Uterus (tissue), 3 donors: ENCODE measurements at regions not wholly inside any gene's neighbourhood (a gene's known extent, or its start where the extent isn't known, plus 50 kb on each side); places are given as distances from the start of the nearest gene placed in this dataset.
A peak's percentile ranks its signal among the peaks of the same experiment; 100 is the strongest.

Experiments
- DNase-seq, 2 donors: peaks; one replicate each; pipeline ENCODE4 v3.0.0-alpha.2; 2019 to 2020
- H3K27ac ChIP-seq, 2 donors: fragments of 200-600 bp; sonication (generic); 1 replicate in 1 of 2; 2 replicates in 1 of 2; pipeline ENCODE4 v1.5.1; 2016 to 2018
- H3K27me3 ChIP-seq, 2 donors: fragments of 200-600 bp; sonication (generic); one replicate each; pipeline ENCODE4 v1.5.1; 2018 to 2019; ENCODE audit warnings: control low read depth in 1 of 2
- H3K36me3 ChIP-seq, 2 donors: fragments of 200-600 bp; sonication (generic); one replicate each; pipeline ENCODE4 v1.5.1; 2019; ENCODE audit warnings: control low read depth in 1 of 2
- H3K4me1 ChIP-seq, 2 donors: fragments of 200-600 bp; sonication (generic); one replicate each; pipeline ENCODE4 v1.5.1; 2018 to 2019; ENCODE audit warnings: control low read depth in 1 of 2
- H3K4me3 ChIP-seq, 2 donors: fragments of 200-600 bp; sonication (generic); 1 replicate in 1 of 2; 2 replicates in 1 of 2; pipeline ENCODE4 v1.5.1; 2018 to 2019; ENCODE audit warnings: mild to moderate bottlenecking in 1 of 2
- H3K9me3 ChIP-seq, 2 donors: fragments of 200-600 bp; sonication (generic); one replicate each; pipeline ENCODE4 v1.5.1; 2019; ENCODE audit warnings: control low read depth in 1 of 2
- POLR2A ChIP-seq, 2 donors: fragments of 450-650 bp; IDR thresholded peaks; one replicate each; pipeline ENCODE4 v1.6.1; 2016; ENCODE audit warnings: antibody characterized with exemption in 2 of 2, mild to moderate bottlenecking in 1 of 2, moderate library complexity in 1 of 2
- intact Hi-C: fragments of 100-400 bp; cut with DNase I; formaldehyde crosslinking; loops from one replicate; pipeline ENCODE4 v1.15.1; 2023; ENCODE audit warnings: low total_unique reads
- TF ChIP-seq, protein P1 (sequence below), 4 experiments: fragments of 200-600 bp in 2 of 4; fragments of 450-650 bp in 2 of 4; sonication (generic) in 2 of 4; IDR thresholded peaks; one replicate each; pipeline ENCODE4 v1.5.1; 2016 to 2019; ENCODE audit warnings: antibody characterized with exemption in 4 of 4, mild to moderate bottlenecking in 2 of 4, moderate library complexity in 1 of 4
- donor health status: DM: yes; HTN: yes; CAD: no.

DNA sequence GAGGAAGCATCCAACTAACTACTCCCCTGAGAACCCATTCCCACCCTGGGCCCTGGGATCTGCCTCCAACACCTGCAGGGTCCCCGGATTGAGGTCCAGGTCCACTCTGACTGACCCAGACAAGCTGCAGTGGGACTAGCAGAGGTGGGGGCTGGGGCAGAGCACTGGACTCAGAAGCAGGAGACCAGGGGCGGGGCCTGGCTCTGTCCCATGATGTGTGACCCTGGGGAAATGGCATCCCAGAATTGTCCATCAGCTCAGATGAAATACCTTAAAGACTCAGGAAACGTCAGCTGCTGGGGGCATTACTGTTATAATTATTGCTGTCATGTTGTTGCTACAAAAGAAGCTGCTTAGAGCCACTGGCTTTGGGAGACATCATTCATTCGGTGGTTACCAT lies 202.4 kb downstream of the C9orf50 start:
- no peaks in the 10 kb centered on the region for H3K9me3 ChIP-seq
- DNase-seq: no peak
- no peaks in the 10 kb centered on the region for H3K27me3 ChIP-seq
- H3K36me3 ChIP-seq: no peaks in the 10 kb centered on the region
- H3K4me3 ChIP-seq: no peak overlapping the region
- no peak overlapping the region for H3K27ac ChIP-seq
- intact Hi-C loops: loop anchor here (10.0 kb wide), 1 partner anchor 244 kb away; the partner anchor contains the start of gene IER5L
- H3K4me1 ChIP-seq: peaks cover 0 to 8% of the 10 kb centered on the region in 2 donors
- TF ChIP-seq, protein P1, sequence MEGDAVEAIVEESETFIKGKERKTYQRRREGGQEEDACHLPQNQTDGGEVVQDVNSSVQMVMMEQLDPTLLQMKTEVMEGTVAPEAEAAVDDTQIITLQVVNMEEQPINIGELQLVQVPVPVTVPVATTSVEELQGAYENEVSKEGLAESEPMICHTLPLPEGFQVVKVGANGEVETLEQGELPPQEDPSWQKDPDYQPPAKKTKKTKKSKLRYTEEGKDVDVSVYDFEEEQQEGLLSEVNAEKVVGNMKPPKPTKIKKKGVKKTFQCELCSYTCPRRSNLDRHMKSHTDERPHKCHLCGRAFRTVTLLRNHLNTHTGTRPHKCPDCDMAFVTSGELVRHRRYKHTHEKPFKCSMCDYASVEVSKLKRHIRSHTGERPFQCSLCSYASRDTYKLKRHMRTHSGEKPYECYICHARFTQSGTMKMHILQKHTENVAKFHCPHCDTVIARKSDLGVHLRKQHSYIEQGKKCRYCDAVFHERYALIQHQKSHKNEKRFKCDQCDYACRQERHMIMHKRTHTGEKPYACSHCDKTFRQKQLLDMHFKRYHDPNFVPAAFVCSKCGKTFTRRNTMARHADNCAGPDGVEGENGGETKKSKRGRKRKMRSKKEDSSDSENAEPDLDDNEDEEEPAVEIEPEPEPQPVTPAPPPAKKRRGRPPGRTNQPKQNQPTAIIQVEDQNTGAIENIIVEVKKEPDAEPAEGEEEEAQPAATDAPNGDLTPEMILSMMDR (IDR thresholded peaks at IDR 0.05): no peak
- no peak for TF ChIP-seq POLR2A (IDR thresholded peaks at IDR 0.05)

DNA sequence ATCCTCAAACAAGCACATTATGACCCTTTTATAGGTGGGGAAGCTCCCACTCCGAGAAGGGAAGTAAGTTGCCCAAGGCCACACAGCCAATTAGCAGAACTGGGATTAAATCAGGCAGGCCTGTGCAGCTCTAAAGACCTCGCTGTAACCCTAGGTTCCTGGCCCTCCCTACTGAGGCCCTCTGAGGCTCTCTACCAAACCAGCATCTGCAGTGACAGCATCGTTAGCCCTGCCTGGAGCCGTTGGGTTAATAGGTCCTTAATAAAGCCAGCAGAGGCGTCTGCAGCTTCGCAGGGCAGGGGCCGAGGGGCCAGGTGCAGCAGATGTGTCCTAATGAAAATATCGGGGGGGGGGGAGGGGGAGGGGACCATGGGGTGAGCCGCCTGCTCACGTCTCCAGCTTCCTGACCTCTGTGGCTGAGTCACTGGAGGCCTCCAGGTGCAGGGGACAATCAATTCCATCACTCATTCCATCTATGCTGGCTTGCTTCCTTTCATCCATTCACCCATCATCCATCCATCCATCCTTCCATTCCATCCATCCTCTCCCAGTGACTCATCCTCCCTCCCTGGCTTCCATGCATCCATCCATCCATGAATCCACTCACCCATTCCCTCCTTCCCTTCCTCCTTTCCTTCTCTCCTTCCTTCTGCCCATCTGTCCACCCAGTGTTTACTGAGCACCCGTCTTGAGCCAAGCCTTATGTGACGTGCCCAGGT lies 203.9 kb downstream of the C9orf50 start:
- Histone ChIP-seq H3K4me1 (peaks cover 5 to 16% of the 10 kb centered on the region in 2 donors), H3K4me3 (no peak overlapping the region), H3K36me3 (no peaks in the 10 kb centered on the region), H3K9me3 (no peaks in the 10 kb centered on the region), H3K27ac (peak overlapping the region; percentile 25 to 99), H3K27me3 (no peaks in the 10 kb centered on the region)
- TF ChIP-seq, protein P1 (IDR thresholded peaks at IDR 0.05): no peak
- no peak for TF ChIP-seq POLR2A (IDR thresholded peaks at IDR 0.05)
- DNase-seq: no peak
- intact Hi-C loops: loop anchor here (10.0 kb wide), 1 partner anchor 242 kb away; the partner anchor contains the start of gene IER5L

DNA sequence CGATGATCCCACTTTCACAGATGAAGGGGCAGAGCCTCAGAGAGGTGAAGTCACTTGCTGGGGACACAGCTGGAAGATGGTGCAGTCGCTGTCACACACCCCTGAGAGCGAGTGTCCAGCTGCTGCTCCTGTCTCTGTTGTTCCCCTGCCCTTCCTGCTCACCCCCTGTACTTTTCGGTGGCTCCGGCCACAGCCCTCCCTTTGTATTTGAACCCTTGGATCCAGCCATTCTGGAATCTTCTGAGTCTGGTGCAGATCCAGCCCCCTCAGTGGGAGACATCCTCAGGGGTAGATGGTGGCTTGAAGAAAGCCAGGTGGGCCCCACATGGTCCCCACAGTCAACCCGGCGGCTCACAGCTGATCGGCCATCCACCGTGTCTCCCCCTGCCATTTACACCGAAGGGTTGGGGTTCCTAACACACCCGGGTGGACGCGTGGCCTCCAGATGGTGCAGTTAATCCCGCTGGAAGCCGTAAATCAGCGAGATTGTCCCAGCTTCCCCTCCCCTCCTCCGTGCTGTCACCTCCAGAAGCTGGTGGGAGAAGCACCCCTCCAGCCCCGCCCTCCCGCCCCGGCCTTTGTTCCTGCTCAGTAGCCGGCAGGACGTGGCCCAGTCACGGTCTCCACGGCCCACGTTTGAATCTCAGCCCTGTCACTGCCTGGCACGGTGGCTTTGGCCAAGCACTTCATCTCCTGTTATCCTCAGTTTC lies 204.8 kb downstream of the C9orf50 start:
- TF ChIP-seq, protein P1 (IDR thresholded peaks at IDR 0.05): no peak
- no peak for TF ChIP-seq POLR2A (IDR thresholded peaks at IDR 0.05)
- peak overlapping the region; percentile 25 to 99 for H3K27ac ChIP-seq
- no peak for DNase-seq
- intact Hi-C loops: loop anchor here (10.0 kb wide), 1 partner anchor 241 kb away; the partner anchor contains the start of gene IER5L
- no peaks in the 10 kb centered on the region for H3K27me3 ChIP-seq
- peaks cover 5 to 16% of the 10 kb centered on the region in 2 donors for H3K4me1 ChIP-seq
- H3K9me3 ChIP-seq: no peaks in the 10 kb centered on the region
- no peaks in the 10 kb centered on the region for H3K36me3 ChIP-seq
- no peak overlapping the region for H3K4me3 ChIP-seq

DNA sequence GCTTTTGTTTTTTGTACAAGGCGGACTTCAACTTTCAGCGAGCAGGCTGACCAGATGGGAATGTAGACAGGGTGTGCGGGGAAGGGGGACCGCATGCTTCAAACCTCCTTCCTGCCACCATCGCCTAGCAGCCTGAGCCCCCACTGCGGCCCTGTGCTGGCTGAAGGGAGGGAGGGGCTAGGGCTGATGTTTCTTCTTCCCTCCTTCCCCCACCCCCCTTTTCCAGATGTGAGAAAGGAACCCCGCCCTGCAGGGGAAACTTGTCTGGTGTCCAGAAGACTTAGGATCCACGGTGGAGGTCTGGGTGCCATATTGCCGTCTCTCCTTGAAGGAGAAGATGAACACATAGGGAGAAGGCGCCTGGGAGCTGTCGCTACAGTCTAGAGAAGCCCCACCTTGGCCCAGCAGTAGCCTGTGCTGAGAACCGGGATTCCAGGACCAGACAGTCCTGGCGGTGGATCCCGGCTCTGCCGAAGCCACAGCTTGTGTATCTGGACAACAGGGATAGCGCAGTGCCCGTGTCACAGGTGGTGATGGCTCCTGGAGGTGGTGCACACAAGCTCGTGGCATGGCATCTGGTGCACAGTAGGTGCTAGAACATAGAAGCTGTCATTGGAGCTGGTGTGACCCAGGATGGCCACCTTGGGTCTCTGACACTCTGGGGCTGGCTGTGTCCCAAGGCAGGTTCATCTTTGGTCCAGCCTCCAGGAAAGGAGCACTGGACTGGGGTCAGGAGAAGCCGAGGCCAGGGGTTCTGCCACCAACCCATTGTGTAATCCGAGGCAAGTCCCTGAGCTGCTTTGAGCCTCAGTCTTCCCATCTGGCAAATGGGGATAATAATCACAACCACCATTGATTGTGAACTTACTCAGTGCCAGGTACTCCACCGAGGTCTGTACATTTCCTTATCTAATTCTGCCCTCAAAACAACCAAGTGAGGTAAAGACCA lies 205.6 kb downstream of the C9orf50 start:
- H3K4me3 ChIP-seq: no peak overlapping the region
- TF ChIP-seq POLR2A (IDR thresholded peaks at IDR 0.05): no peak
- TF ChIP-seq, protein P1 (IDR thresholded peaks at IDR 0.05): no peak

More for the DNA sequence above, 205.6 kb downstream of the C9orf50 start:
- H3K27me3 ChIP-seq: no peaks in the 10 kb centered on the region
- no peaks in the 10 kb centered on the region for H3K9me3 ChIP-seq
- no peaks in the 10 kb centered on the region for H3K36me3 ChIP-seq
- DNase-seq: no peak
- peak overlapping the region; percentile 99 for H3K27ac ChIP-seq
- peaks cover 5 to 16% of the 10 kb centered on the region in 2 donors for H3K4me1 ChIP-seq
- intact Hi-C loops: loop anchor here (5.0 to 10.0 kb wide), 2 partner anchors 47 to 240 kb away; partner anchors contain the start of gene IER5L
